CD4-positive, alpha-beta T cell treated with Interleukin-21 for 1 hour (primary cell): ENCODE measurements at regions not wholly inside any gene's neighbourhood (a gene's known extent, or its start where the extent isn't known, plus 50 kb on each side); places are given as distances from the start of the nearest gene placed in this dataset.

ENCODE experiments used
- DNase-seq: peaks from one replicate; pipeline ENCODE4 v3.0.0-alpha.2; 2020

GRCh38 chr3:159856590-159857104, 132.0 kb upstream of the IL12A start:
- DNase-seq: no peak

GRCh38 chr3:159857840-159858239, 130.8 kb upstream of the IL12A start:
- no peak for DNase-seq

GRCh38 chr3:159858650-159859049, 130.0 kb upstream of the IL12A start:
- DNase-seq: no peak

GRCh38 chr3:159859424-159859823, 129.2 kb upstream of the IL12A start:
- DNase-seq: no peak

GRCh38 chr3:159859836-159860235, 128.8 kb upstream of the IL12A start:
- no peak for DNase-seq

GRCh38 chr3:159860269-159861116, 128.1 kb upstream of the IL12A start:
- no peak for DNase-seq

GRCh38 chr3:159861369-159861987, 127.2 kb upstream of the IL12A start:
- DNase-seq: no peak

- DNase-seq: no peak
Observed at GRCh38 chr3:159865041-159865579, 123.5 kb upstream of the IL12A start.

GRCh38 chr3:159866201-159866746, 122.4 kb upstream of the IL12A start:
- no peak for DNase-seq

- no peak for DNase-seq
Observed at GRCh38 chr3:159867372-159867771, 121.3 kb upstream of the IL12A start.

GRCh38 chr3:159870723-159871122, 117.9 kb upstream of the IL12A start:
- no peak for DNase-seq

GRCh38 chr3:159872374-159873109, 116.1 kb upstream of the IL12A start:
- DNase-seq: no peak

GRCh38 chr3:159875116-159875515, 113.5 kb upstream of the IL12A start:
- DNase-seq: no peak

- DNase-seq: no peak
Observed at GRCh38 chr3:159877924-159878323, 110.7 kb upstream of the IL12A start.

- no peak for DNase-seq
Observed at GRCh38 chr3:159879146-159879545, 109.5 kb upstream of the IL12A start.

- no peak for DNase-seq
Observed at GRCh38 chr3:159879598-159879997, 109.0 kb upstream of the IL12A start.

GRCh38 chr3:159881208-159881607, 107.4 kb upstream of the IL12A start:
- DNase-seq: no peak

- no peak for DNase-seq
Observed at GRCh38 chr3:159881828-159882309, 106.8 kb upstream of the IL12A start.

GRCh38 chr3:159882367-159882766, 106.3 kb upstream of the IL12A start:
- no peak for DNase-seq

- no peak for DNase-seq
Observed at GRCh38 chr3:159882790-159883779, 105.5 kb upstream of the IL12A start.

- DNase-seq: peak; percentile 25
Observed at GRCh38 chr3:159884661-159885402, 103.8 kb upstream of the IL12A start.
